OCI-LY7 (cell line): ENCODE measurements at regions not wholly inside any gene's neighbourhood (a gene's known extent, or its start where the extent isn't known, plus 50 kb on each side); places are given as distances from the start of the nearest gene placed in this dataset.

ENCODE experiments used
- CTCF ChIP-seq: fragments of 200-600 bp; sonication (generic); conservative IDR thresholded peaks from 2 replicates; pipeline ENCODE4 v1.5.1; 2014; ENCODE audit warnings: mild to moderate bottlenecking, antibody characterized with exemption, low read length, moderate library complexity, mixed read lengths
- EZH2phosphoT487 ChIP-seq: fragments of 200-600 bp; sonication (generic); IDR thresholded peaks from 2 replicates; pipeline ENCODE4 v1.6.1; 2018; ENCODE audit warnings: low read depth, borderline replicate concordance, mild to moderate bottlenecking, mixed run types, antibody characterized with exemption, low read length, moderate library complexity, mixed read lengths

GRCh38 chr6:40106840-40107239 lies 172.6 kb upstream of the MOCS1 start:
- TF ChIP-seq CTCF: no peak
- no peak for TF ChIP-seq EZH2phosphoT487
